ENCODE measurements at regions not wholly inside any gene's neighbourhood (a gene's known extent, or its start where the extent isn't known, plus 50 kb on each side); places are given as distances from the start of the nearest gene placed in this dataset.

DNA sequence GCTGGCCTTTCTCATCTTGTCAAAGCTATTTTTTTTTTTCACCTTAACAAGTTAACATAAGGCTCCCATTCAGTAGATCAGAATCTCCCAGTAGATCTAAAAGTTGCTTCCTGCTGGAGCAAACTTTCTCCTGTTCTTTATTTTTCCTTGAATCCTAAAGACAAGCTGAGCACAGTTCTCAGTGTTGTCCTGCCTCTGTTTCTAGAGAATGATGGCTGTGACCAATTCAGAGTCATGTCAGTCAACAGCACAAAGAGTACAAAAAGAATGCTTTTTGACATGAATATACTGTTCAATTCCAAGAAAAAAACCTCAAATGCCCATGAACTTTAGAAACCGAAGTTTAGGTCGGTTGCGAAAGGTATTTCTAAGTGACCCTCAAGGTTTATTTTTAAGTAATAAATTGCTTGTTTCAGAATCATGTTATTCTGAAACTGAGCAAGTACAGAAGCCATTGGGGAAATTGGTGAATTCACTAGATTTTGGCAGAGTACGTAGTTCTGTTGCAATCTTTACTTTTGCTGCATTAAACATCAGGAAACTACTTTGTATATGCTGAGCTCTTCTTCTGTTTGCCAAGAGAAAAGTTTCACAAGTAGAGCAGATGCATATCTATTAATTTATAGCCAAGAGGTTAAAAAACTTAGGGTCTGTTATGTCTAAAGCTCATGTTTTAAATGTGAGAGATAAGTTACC is 161.7 kb upstream of the RPS23 start:
- no peak for TF ChIP-seq CTCF (IDR thresholded peaks at IDR 0.05)
- TF ChIP-seq POLR2A (IDR thresholded peaks at IDR 0.05) = no peak
